DMS153 (cell line): ENCODE measurements at regions not wholly inside any gene's neighbourhood (a gene's known extent, or its start where the extent isn't known, plus 50 kb on each side); places are given as distances from the start of the nearest gene placed in this dataset.
"Not testable (repeated sequence)": the region's sequence is repeated elsewhere in the genome, so short reads cannot be mapped to it uniquely, and the experiment has no call there.

Experiments
- DNase-seq: peaks from one replicate; lab custom pipeline; 2025; lab: John Stamatoyannopoulos, UW

GRCh38 chrX:26873736-26874135 is 589.4 kb downstream of the PPP4R3C start:
- no peak for DNase-seq

GRCh38 chrX:26871967-26872366 is 591.2 kb downstream of the PPP4R3C start:
- no peak for DNase-seq

GRCh38 chrX:26851981-26852380 is 611.2 kb downstream of the PPP4R3C start:
- no peak for DNase-seq

GRCh38 chrX:26848511-26848910 is 614.6 kb downstream of the PPP4R3C start:
- no peak for DNase-seq

GRCh38 chrX:26845056-26845455 is 618.1 kb downstream of the PPP4R3C start:
- no peak for DNase-seq

- no peak for DNase-seq
Measured at GRCh38 chrX:26822448-26822847, 606.5 kb downstream of the MAGEB5 start.

- DNase-seq = no peak
Measured at GRCh38 chrX:26789751-26790150, 573.8 kb downstream of the MAGEB5 start.

GRCh38 chrX:26788402-26788998 is 572.5 kb downstream of the MAGEB5 start:
- DNase-seq = no peak

GRCh38 chrX:26783512-26784225 is 567.7 kb downstream of the MAGEB5 start:
- DNase-seq = no peak

GRCh38 chrX:26778320-26778888 is 562.4 kb downstream of the MAGEB5 start:
- DNase-seq = no peak

- DNase-seq = no peak
Measured at GRCh38 chrX:26762253-26762652, 546.3 kb downstream of the MAGEB5 start.

GRCh38 chrX:26755760-26756159 is 539.8 kb downstream of the MAGEB5 start:
- DNase-seq = not testable (repeated sequence)

- no peak for DNase-seq
Measured at GRCh38 chrX:26747877-26748276, 531.9 kb downstream of the MAGEB5 start.

- no peak for DNase-seq
Measured at GRCh38 chrX:26722666-26723428, 506.9 kb downstream of the MAGEB5 start.

- no peak for DNase-seq
Measured at GRCh38 chrX:26672571-26672970, 456.6 kb downstream of the MAGEB5 start.

GRCh38 chrX:26670521-26670920 is 454.6 kb downstream of the MAGEB5 start:
- DNase-seq = no peak

- no peak for DNase-seq
Measured at GRCh38 chrX:26664919-26665318, 448.9 kb downstream of the MAGEB5 start.

GRCh38 chrX:26653050-26653449 is 437.1 kb downstream of the MAGEB5 start:
- no peak for DNase-seq

GRCh38 chrX:26651755-26652154 is 435.8 kb downstream of the MAGEB5 start:
- no peak for DNase-seq

- no peak for DNase-seq
Measured at GRCh38 chrX:26649534-26649933, 433.6 kb downstream of the MAGEB5 start.

- no peak for DNase-seq
Measured at GRCh38 chrX:26631385-26631784, 415.4 kb downstream of the MAGEB5 start.

- no peak for DNase-seq
Measured at GRCh38 chrX:26613956-26614355, 398.0 kb downstream of the MAGEB5 start.

- DNase-seq = no peak
Measured at GRCh38 chrX:26606971-26607370, 391.0 kb downstream of the MAGEB5 start.
